Activated CD4-positive, alpha-beta T cell treated with anti-CD3 and anti-CD28 coated beads, Interleukin-2, Interleukin-6, amounts not matched to agents 100 ng/mL and 50 ng/mL, durations not matched to agents 16 hours and 8 hours (primary cell): ENCODE measurements at regions not wholly inside any gene's neighbourhood (a gene's known extent, or its start where the extent isn't known, plus 50 kb on each side); places are given as distances from the start of the nearest gene placed in this dataset.
"Not testable (repeated sequence)": the region's sequence is repeated elsewhere in the genome, so short reads cannot be mapped to it uniquely, and the experiment has no call there.

Experiments
- DNase-seq: peaks from one replicate; pipeline ENCODE4 v3.0.0-alpha.2; 2020

DNA sequence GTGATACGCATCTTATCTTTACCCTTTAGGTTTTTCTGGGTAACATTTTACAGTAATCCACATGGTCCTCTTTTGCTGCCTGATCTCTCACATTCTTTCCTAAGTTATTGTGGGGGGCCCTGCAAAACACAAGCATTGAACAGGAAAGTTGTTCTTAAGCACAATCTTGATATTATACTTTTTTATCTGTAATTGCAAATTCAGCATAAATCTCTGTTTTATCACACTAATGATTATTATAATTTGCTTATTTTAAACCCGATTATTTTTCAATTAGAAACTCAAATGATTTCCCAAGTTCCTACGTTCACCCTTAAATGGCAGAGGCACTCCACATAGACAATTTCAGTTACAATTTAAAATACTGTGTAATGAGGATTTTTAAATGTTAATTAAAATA lies 386.0 kb upstream of the GYPC start:
- no peak for DNase-seq

DNA sequence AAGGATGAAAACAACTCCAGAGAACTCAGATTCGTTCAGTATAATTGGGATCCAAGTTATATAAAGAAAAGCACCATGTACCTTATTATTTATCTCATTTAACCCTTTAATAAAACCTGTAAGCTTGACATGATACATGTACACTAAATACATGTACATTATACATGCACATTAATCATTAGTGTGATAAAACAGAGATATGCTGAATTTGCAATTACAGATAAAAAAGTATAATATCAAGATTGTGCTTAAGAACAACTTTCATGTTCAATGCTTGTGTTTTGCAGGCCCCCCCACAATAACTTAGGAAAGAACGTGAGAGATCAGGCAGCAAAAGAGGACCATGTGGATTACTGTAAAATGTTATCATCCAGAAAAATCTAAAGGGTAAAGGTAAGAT lies 385.4 kb upstream of the GYPC start:
- no peak for DNase-seq

DNA sequence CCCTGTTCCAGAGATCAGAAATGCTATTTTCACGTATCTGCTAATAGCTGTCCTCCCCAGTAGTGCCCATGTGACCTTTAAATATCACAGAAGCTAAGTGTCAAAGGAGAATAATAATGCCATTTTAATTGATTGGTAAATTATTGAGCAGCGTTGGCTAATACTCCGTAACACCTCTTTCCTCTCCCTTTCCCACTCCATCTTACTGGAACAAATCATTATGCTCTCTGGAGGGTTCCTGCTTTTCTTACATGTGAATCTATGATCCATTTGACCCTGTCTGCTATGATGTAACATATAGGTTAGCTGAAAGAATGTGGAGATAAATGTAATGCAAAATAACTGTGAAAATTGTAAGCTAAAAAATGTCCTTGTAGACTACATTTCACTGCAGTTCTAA lies 383.6 kb upstream of the GYPC start:
- DNase-seq: no peak

DNA sequence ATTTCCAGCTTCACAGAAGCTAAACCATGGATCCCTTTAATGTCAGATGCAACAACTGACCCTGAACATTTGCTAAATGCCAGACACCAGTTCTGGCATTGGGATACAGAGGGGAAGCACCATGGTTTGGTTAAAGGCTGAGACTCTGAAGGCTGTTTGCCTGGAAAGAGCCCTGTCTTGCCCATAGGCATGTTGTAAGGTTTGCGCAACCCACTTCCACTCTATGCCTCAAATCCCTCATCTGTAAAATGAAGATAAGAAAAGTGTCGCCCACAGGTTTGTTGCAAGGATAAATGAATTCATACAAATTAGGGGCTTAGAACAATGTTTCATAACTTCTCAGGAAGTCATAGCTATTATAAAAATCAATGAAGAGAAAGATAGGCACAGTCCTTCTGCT lies 380.9 kb upstream of the GYPC start:
- no peak for DNase-seq

DNA sequence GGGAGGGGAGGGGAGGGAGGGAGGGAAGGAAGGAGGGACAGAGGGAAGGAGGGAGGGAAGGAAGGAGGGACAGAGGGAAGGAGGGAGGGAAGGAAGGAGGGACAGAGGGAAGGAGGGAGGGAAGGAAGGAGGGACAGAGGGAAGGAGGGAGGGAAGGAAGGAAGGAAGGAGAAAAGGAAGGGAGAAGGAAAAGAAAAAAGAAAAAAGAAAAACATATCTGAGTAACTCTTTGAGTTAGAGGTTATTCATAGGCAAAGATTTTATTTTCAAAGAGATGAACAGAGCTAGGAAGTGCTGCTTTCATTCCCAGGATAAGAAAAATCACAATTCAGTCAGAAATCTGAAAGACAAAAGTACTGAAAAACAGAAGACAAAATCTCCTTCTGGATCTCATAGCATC lies 379.7 kb upstream of the GYPC start:
- DNase-seq: not testable (repeated sequence)

DNA sequence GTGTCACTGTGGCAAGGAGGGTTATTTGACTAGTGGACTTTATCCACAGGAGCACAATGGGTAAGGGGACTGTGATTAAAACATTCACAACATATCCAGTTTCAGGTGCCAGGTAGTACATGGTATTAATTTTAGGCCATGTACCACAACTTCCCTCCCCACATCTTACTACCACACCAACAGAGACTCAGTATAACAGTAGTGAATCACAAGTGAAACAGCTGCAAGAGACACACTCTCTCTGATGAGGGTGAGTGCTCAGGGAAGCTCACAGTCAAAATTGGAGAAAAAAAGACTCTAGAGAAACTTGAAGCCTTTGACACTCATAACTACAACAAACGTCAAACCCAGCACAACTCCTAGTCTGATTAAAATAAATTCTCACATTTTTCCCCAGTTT lies 367.6 kb upstream of the GYPC start:
- DNase-seq: no peak

DNA sequence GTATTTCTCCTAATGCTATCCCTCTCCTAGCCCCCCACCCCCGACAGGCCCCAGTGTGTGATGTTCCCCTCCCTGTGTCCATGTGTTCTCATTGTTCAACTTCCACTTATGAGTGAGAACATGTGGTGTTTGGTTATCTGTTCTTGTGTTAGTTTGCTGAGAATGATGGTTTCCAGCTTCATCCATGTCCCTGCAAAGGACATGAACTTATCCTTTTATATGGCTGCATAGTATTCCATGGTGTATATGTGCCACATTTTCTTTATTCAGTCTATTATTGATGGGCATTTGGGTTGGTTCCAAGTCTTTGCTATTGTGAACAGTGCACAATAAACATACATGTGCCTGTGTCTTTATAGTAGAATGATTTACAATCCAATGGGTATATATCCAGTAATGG lies 362.0 kb upstream of the GYPC start:
- DNase-seq: not testable (repeated sequence)

DNA sequence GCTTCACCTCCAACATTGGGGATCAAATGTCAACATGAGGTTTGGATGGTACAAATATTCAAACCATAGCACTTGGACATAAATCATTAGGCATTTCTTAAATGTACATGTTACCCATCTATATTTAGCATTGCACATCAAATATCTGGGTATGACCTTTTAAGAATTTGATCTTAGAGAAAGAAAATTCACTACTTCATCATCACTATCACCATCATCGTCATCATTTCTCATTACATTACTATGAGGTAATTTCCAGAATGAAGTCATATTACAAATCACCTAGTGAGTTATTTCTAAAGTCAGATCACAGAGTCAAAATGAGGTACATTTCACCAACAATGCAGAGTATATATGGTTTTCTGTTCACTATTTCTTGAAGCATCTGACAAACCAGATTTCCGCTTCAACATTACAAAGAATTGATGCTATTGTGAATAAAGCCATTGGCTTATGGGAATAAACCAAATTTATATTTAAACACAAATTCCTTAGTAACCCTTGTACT lies 356.4 kb upstream of the GYPC start:
- DNase-seq: no peak

DNA sequence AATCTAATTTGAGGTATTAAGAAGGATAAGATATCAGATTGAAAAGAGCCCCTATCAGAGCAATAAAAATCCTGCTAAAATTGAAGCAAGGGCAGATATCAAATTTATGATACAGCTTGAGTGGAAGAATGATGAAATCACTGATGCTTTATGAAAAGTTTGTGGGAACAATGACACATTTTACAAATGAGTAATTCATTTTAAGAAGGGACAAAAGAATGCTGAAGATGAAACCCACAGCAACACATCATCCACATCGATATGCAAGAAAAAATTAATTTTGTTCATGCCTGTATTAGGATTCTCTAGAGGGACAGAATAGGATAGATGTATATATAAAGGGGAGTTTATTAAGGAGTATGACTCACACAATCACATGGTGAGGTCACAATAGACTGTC lies 355.6 kb upstream of the GYPC start:
- DNase-seq: no peak

DNA sequence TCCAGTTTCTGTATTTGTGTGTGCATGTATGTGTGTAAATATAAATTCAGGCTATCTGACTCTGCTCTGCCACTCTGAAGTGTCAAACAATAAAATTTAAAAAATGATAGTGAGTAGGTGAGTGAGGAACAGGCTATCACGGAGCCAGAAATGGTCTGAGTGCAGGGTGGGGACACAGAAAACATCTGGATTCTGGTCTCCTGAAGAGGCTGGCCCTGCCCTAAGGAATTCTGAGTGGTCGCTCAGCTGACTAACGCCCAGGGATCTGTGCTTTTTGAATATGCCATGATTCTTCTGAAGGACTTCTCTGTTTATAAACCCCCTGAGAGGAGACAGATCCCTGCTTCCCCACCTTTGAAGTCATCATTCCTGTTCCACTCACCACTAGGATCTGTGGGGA lies 353.9 kb upstream of the GYPC start:
- no peak for DNase-seq

DNA sequence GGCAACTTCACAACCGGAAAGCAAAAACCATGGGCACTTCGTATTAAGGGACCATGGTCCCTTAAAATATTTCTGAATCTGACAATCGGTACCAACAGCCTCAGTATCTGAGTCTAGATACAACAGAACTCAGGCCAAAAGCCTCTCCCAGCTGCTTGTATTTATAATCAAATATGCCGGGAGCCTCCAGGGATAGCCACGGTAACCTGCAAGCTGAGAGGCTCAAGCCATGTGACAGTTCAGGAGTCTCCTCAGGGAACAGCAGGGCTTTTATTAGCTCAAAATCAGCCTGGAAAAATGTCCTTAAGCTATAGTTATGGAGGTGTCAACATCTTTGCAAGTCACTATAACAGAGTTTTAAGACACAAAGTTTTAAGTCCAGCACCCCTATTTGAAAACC lies 352.8 kb upstream of the GYPC start:
- DNase-seq: no peak

DNA sequence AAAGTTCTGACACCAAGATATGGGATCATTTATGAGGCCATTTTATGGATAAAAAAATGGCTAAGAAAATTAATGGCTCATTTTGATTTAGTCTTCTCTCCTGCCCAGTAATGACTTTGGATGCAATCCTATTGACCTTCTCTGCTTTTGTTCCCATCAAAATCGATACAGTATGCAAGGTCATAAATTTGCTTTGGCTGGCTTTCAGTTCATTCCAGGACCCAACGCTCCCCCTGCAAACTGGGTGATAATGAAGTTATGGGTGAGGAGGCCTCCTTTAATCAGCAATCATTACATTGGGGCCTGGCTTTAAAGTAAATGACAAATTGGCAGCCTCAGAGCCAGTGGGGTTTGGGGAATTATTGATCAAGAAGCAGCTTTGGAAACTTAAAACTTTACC lies 351.8 kb upstream of the GYPC start:
- no peak for DNase-seq

DNA sequence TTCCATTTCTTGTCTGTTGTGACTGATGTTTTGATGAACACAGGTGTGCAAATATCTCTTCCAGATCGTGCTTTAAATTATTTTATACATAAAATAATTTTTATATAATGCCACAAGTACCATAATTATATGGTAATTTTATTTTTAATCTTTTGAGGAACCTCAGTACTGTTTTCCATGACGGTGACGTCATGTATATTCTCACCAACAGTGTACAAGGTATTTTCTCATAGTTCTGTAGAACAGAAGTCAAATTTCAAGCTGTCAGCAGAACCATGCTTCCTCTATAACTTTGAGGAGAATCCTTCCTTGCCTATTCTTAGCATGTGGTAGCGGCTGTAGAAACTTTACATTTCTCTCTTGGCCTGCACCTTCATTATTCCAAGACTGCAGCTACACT lies 349.4 kb upstream of the GYPC start:
- DNase-seq: no peak

DNA sequence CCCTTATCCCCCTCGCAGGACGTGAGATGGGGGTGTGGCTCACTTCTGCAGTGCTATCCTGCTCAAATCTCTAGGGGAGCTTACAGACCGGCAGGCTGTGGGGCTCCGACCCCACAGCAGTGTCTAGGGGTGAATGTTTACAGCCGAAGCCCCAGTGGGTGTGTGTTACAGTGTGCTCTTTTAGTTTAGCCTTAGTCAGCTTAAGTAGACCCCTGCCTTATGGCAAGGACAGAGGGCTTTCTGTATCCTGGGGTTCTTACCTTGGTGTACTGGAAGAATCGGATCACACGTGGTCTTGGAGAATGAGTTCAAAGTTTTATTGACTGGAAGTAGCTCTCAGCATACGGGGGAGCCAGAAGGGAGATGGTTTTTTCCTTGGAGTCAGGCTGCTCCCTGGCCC lies 348.2 kb upstream of the GYPC start:
- DNase-seq: no peak

DNA sequence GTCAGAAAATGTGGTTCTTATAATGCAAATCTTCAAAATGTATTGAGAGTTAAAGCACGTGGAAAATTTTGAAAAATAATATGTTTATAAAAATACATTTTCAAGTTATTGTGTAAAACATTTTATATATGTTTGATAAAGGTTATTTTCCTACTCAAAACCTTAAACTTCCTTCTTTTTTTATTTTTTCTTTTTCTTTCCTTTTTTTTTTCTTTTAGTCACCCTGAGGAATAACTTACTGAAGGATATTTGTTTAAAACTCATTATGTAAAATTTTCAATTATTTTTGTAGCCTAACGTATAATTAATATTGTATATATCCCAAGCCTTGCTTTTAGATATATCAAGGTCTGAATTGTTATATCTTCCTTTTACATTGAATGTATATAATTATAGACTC lies 346.8 kb upstream of the GYPC start:
- DNase-seq: no peak

DNA sequence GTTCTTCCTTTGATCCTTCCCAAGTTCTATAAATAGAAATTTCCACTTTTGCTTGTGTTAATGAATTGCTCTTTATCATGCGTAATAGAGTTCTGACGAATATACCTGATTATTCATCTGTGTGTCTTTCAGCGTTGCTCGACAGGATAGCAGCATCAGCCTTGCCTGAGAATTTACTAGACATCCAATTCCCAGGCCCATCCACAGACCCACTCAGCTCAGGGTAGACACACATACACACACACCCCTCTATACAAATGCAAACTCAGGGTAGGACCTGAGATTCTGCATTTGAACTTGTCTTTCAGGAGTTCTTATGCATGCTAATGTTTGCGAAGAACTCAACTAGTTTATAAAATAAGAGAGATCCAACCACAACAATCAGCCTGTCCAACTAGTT lies 343.4 kb upstream of the GYPC start:
- DNase-seq: no peak

DNA sequence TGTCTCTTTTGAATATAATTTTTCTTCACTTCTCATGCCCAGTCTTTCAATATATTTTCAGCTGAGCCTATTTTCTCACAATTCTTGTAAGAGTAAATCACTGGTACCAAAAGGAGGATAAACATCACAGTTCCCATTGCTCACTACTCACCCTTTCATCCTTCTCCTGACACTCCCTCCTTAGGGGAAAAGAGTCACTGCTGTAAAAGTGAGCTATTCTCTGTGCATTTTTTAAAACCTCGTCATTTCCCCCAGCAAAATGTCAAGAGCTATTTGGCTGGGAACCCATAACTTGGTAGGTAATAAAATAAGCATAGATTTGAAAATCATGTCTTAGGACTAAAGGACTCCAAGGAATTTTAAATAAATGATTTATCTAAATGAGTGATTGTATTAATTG lies 340.1 kb upstream of the GYPC start:
- DNase-seq: no peak

DNA sequence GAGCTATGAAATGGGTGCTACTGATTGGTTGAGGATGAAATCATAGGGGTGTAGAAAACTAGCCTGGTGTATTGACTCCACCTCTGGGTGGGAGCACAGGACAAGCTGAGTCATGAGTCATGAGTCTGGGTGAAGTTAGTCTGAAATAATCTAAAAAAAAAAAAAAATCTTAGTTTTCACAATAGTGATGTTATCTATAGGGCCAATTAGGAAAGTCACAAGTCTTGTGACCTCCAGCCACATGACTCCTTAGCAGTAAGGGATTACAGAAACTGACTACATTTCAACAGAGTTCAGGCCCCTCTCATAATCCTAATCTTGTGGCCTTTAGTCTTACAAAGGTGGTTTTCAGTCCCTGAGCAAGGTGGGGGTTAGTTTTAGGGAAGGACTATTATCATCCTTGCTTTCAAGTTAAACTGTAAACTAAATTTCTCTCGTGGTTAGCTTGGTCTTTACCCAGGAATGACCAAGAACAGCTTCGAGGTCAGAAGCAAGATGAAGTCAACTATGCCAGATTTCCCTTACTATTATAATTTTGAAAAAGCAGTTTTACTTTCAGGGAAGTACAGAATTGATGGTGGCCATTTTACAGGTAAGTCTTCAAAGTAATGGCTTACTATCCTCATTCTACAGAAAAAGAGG lies 338.0 kb upstream of the GYPC start:
- DNase-seq: no peak

DNA sequence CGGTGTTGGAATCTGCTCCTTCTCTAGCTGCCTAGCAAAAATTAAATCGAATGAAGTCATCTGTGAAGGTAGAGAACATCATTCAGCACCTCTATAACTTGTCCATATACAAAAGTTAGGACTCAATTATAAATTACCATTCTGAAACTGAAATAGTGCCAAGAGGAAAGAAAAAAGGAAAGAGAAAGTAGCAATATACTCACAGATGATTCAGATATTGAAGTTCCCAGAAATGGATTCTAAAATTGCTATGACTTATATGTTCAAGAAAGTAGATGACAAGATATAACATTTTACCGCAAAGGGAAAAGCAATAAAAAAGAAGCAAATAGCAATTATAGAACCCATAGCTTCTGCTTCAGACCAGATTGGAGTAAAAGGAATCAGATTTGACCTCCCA lies 333.6 kb upstream of the GYPC start:
- DNase-seq: no peak

DNA sequence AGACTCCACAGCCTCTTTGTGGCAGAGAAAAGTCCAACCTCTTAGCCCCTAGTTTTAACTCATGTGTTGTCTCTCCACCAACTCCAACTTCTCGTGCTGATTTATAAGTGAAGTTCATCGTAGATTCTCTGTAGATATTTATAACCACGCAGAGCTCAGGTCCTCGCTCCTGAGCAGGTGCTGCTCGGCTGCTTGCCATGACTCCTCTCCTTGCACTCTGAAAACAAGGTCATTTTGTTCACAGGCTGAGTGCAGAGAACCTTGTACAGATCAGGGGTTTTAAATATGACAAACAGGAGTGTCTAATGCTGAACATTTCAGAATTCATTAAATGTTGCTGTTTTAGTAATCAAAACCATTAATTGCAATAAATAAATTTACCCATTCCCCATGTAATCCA lies 330.8 kb upstream of the GYPC start:
- DNase-seq: no peak

DNA sequence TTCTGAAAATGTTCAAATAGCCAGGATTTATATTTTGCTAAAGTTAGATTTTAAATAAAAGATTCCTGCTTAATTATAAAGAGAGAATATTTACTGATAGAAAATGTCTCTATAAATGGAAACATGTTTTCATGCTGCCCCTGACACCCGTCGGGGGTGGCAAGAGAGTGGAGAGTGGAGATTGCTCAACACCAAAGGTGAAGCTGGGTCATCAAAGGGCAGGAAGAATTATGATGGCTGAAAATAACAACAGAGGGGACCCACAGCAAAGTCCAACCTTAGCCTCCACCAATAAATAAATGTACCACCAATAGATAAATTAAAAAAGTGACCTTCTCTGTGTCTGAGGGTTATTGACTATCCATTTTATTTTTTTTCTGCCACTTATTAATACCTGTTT lies 326.8 kb upstream of the GYPC start:
- DNase-seq: no peak

DNA sequence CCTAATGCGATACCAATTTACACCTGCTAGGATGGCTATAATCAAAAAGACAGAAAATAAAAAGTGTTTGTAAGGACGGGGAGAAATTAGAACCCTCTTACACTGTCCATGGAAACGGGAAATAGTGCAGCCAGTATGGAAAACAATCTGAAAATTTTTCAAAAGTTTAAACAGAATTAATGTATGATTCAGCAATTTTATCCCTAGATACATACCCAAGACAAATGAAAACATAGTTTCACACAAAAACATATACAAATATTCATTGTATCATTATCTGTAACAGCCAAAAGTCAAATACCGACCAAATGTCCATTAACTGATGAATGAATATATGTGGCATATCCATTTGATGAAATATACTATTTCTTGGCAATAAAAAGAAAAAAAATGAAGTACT lies 313.5 kb upstream of the GYPC start:
- no peak for DNase-seq

DNA sequence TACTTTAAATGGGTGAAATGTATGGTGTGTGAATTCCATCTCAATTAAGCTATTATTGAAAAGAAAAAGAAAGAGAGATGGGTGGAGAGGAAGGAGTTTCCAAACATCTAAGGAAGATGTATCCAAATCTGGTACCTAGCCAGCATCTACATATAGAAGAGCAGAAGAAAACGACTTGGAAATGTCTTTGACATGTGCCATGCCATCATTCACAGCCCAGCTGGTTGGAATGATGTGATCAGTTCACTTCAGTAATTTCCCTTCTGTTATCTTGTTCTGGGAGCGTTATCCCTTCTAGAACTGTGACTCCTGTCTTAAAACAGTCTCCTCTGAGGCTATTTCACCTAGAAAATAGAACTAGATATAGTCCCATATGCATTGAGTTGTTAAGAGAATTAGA lies 312.8 kb upstream of the GYPC start:
- no peak for DNase-seq

DNA sequence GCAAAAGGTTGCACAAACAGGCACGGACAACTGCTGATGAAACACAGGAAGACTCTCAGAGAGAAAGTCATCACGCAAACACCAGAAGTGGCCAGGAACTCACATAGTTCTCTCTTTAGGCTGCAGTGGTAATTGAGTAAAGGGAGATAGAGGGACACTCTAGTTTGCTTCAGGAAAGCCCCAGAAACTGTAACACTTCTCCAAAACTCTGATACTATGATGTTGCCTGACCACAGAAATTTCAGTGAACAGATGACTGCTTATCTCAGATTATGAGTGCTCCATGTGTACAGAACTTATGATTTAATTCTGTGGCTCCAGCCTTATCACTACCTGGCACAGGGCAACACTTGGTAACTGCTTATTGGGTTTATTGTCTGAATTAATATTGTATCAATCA lies 311.5 kb upstream of the GYPC start:
- DNase-seq: no peak

DNA sequence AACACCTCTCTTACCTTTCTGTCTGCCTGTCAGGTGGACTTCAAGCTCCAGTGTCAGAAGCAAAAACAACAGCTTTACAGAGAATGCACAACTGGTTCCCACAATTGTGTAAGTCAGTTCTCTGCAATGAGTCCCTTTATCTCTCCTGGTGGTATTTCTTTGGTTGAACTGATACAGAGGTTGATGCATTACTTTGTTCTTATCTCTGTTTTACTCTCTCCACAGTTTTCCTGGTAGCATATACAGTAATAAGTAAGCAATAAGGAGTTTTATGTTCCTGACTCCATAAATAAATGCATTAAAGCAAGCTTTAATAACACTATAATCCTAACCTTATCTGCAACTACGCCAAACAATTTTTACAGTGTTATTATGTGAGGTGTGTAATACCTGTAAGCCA lies 310.3 kb upstream of the GYPC start:
- DNase-seq: no peak

DNA sequence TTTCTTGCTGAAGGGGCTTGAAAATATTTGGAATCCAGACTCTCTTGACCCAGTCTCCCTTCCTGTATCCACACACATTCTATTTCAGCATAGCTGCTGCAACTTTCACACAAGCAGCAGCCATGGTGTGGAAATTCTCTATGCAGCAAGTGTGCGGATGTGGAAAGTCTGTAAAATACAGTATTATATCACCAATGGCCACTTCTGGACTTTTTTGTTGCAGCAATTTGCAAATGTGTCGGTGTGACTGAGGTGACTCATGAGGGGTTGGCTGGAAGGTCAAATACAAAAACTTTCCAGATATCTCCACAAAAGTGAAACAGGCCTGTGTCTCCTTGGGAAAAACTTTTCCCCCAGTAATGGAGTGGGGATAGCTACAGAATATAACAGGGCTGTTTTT lies 299.3 kb upstream of the GYPC start:
- DNase-seq: no peak
